ENCODE measurements at regions not wholly inside any gene's neighbourhood (a gene's known extent, or its start where the extent isn't known, plus 50 kb on each side); places are given as distances from the start of the nearest gene placed in this dataset.

- no peak overlapping the region for H3K27ac ChIP-seq (ENCODE audit: low read length)
- H3K27me3 ChIP-seq (ENCODE audit: control insufficient read depth, insufficient read depth, low read length): peaks cover 3% of the 10 kb centered on the region
- no peaks in the 10 kb centered on the region for H3K36me3 Mint-ChIP-seq
- peaks cover 8 to 25% of the 10 kb centered on the region in 2 donors for H3K27me3 Mint-ChIP-seq (ENCODE audit: low read depth in 2 of 2)
- no peaks in the 10 kb centered on the region for H3K9me3 ChIP-seq (ENCODE audit: control insufficient read depth, insufficient read depth, low read length)
- intact Hi-C loops (cut with micrococcal nuclease): no loop called here
- H3K9me3 Mint-ChIP-seq: no peaks in the 10 kb centered on the region
- no peak overlapping the region for H3K4me3 Mint-ChIP-seq
- no peak overlapping the region for H3K4me3 ChIP-seq (ENCODE audit: low read length)
- WGBS (ENCODE audit: insufficient coverage): 39% methylated on average over 2 of the region's 2 CpGs
- no peak overlapping the region for H3K27ac Mint-ChIP-seq
- TF ChIP-seq CTCF (IDR thresholded peaks at IDR 0.05): no peak
- H3K4me1 ChIP-seq (ENCODE audit: control insufficient read depth, insufficient read depth, low read length): no peaks in the 10 kb centered on the region
- no peak for ATAC-seq
- no peaks in the 10 kb centered on the region for H3K36me3 ChIP-seq (ENCODE audit: control insufficient read depth, insufficient read depth, low read length)
- no peaks in the 10 kb centered on the region for H3K4me1 Mint-ChIP-seq
- no peak for DNase-seq
These were observed 56.9 kb upstream of the VOPP1 start for GRCh38 chr7:55629051-55629677.

- no peak for DNase-seq
- no peaks in the 10 kb centered on the region for H3K9me3 ChIP-seq (ENCODE audit: control insufficient read depth, insufficient read depth, low read length)
- peaks cover 3% of the 10 kb centered on the region for H3K27me3 ChIP-seq (ENCODE audit: control insufficient read depth, insufficient read depth, low read length)
These were observed 52.5 kb upstream of the VOPP1 start for GRCh38 chr7:55624813-55625212.

GRCh38 chr7:55623617-55624016 lies 51.3 kb upstream of the VOPP1 start:
- Mint-ChIP-seq H3K27ac (no peak overlapping the region), H3K27me3 (ENCODE audit: low read depth in 2 of 2) (peaks cover under 1 to 26% of the 10 kb centered on the region in 2 donors), H3K9me3 (no peaks in the 10 kb centered on the region), H3K4me1 (no peaks in the 10 kb centered on the region), H3K4me3 (no peak overlapping the region), H3K36me3 (no peaks in the 10 kb centered on the region)
- intact Hi-C loops (cut with micrococcal nuclease): no loop called here
- no peak for TF ChIP-seq CTCF (IDR thresholded peaks at IDR 0.05)
- no peak for DNase-seq
- Histone ChIP-seq H3K9me3 (ENCODE audit: control insufficient read depth, insufficient read depth, low read length) (peaks cover 8% of the 10 kb centered on the region), H3K36me3 (ENCODE audit: control insufficient read depth, insufficient read depth, low read length) (no peaks in the 10 kb centered on the region), H3K4me1 (ENCODE audit: control insufficient read depth, insufficient read depth, low read length) (no peaks in the 10 kb centered on the region), H3K27ac (ENCODE audit: low read length) (no peak overlapping the region), H3K4me3 (ENCODE audit: low read length) (no peak overlapping the region), H3K27me3 (ENCODE audit: control insufficient read depth, insufficient read depth, low read length) (peaks cover 2% of the 10 kb centered on the region)
- ATAC-seq: no peak
- WGBS (ENCODE audit: insufficient coverage): 94% methylated on average over 8 of the region's 8 CpGs

More at GRCh38 chr7:55624813-55625212, 52.5 kb upstream of the VOPP1 start:
- H3K9me3 Mint-ChIP-seq: no peaks in the 10 kb centered on the region
- no peak for TF ChIP-seq CTCF (IDR thresholded peaks at IDR 0.05)
- WGBS (ENCODE audit: insufficient coverage): 80% methylated on average over 3 of the region's 3 CpGs
- H3K4me3 ChIP-seq (ENCODE audit: low read length): no peak overlapping the region
- H3K36me3 ChIP-seq (ENCODE audit: control insufficient read depth, insufficient read depth, low read length): no peaks in the 10 kb centered on the region
- H3K36me3 Mint-ChIP-seq: no peaks in the 10 kb centered on the region
- ATAC-seq: no peak
- intact Hi-C loops (cut with micrococcal nuclease): no loop called here
- H3K4me1 Mint-ChIP-seq: no peaks in the 10 kb centered on the region
- H3K27ac Mint-ChIP-seq: no peak overlapping the region
- no peak overlapping the region for H3K4me3 Mint-ChIP-seq
- H3K4me1 ChIP-seq (ENCODE audit: control insufficient read depth, insufficient read depth, low read length): no peaks in the 10 kb centered on the region
- peaks cover 4 to 28% of the 10 kb centered on the region in 2 donors for H3K27me3 Mint-ChIP-seq (ENCODE audit: low read depth in 2 of 2)
- H3K27ac ChIP-seq (ENCODE audit: low read length): no peak overlapping the region

- no peak overlapping the region for H3K27ac Mint-ChIP-seq
- Histone ChIP-seq H3K4me3 (ENCODE audit: low read length) (no peak overlapping the region), H3K27ac (ENCODE audit: low read length) (no peak overlapping the region), H3K27me3 (ENCODE audit: control insufficient read depth, insufficient read depth, low read length) (peaks cover 2% of the 10 kb centered on the region), H3K4me1 (ENCODE audit: control insufficient read depth, insufficient read depth, low read length) (no peaks in the 10 kb centered on the region), H3K9me3 (ENCODE audit: control insufficient read depth, insufficient read depth, low read length) (peaks cover 8% of the 10 kb centered on the region), H3K36me3 (ENCODE audit: control insufficient read depth, insufficient read depth, low read length) (no peaks in the 10 kb centered on the region)
- DNase-seq (no peak), ATAC-seq (no peak)
- intact Hi-C loops (cut with micrococcal nuclease): no loop called here
- H3K4me3 Mint-ChIP-seq: no peak overlapping the region
- no peaks in the 10 kb centered on the region for H3K36me3 Mint-ChIP-seq
- TF ChIP-seq CTCF (IDR thresholded peaks at IDR 0.05): no peak
- no peaks in the 10 kb centered on the region for H3K9me3 Mint-ChIP-seq
- H3K27me3 Mint-ChIP-seq (ENCODE audit: low read depth in 2 of 2): peaks cover 5 to 33% of the 10 kb centered on the region in 2 donors
- no peaks in the 10 kb centered on the region for H3K4me1 Mint-ChIP-seq
- WGBS (ENCODE audit: insufficient coverage): 81% methylated on average over 5 of the region's 5 CpGs
These were observed 49.9 kb upstream of the VOPP1 start for GRCh38 chr7:55622241-55622640.
